ENCODE measurements at regions not wholly inside any gene's neighbourhood (a gene's known extent, or its start where the extent isn't known, plus 50 kb on each side); places are given as distances from the start of the nearest gene placed in this dataset.

GRCh38 chr4:133581996-133582619 lies 433.0 kb downstream of the PCDH10 start:
- Mint-ChIP-seq H3K9me3 (peaks cover 9 to 13% of the 10 kb centered on the region in 2 experiments; a peak in 4 of 5 replicates), H3K4me1 (peaks cover 2 to 5% of the 10 kb centered on the region in 2 experiments; a peak in 3 of 4 replicates), H3K27ac (no peak overlapping the region), H3K27me3 (ENCODE audit: low read depth) (no peaks in the 10 kb centered on the region; the same call in 1 of the 2 replicates), H3K4me3 (no peak overlapping the region), H3K36me3 (ENCODE audit: insufficient read depth in 1 of 3, low read depth in 3 of 3) (peaks cover 3 to 25% (median 13%) of the 10 kb centered on the region in 3 experiments)
- H3K23ac ChIP-seq (ENCODE audit: insufficient read length, low read depth, low read length) = no peak overlapping the region
- no peak overlapping the region for H2BK5ac ChIP-seq (ENCODE audit: insufficient read length, low read length)
- H4K91ac ChIP-seq (ENCODE audit: insufficient read length, low read depth, low read length) = no peak overlapping the region
- DNase-seq = no peak
- WGBS (ENCODE audit: extremely low coverage, insufficient read length, low lambda C conversion rate) = no CpG with 5 or more reads among the region's 2 CpGs
- no peak overlapping the region for H3K4ac ChIP-seq (ENCODE audit: low read depth, low read length)
- H3K23me2 ChIP-seq (ENCODE audit: insufficient read length, low read depth, low read length, poor library complexity, severe bottlenecking) = no peaks in the 10 kb centered on the region
- H2AK5ac ChIP-seq (ENCODE audit: insufficient read length, low read length) = no peak overlapping the region
- no peaks in the 10 kb centered on the region for H3K27me3 ChIP-seq (ENCODE audit: insufficient read depth, low read length)
- H3K27ac ChIP-seq (ENCODE audit: insufficient read length, low read depth, low read length) = no peak overlapping the region
- H3K9ac ChIP-seq (ENCODE audit: extremely low read depth, insufficient read length, low read length) = no peak overlapping the region
- no peak overlapping the region for H2BK12ac ChIP-seq (ENCODE audit: insufficient read length, low read depth, low read length)
- H4K20me1 ChIP-seq (ENCODE audit: control insufficient read depth, insufficient read depth, insufficient read length) = no peaks in the 10 kb centered on the region
- no peaks in the 10 kb centered on the region for H3K4me1 ChIP-seq (ENCODE audit: insufficient read depth, low read length)
- H4K5ac ChIP-seq (ENCODE audit: insufficient read length, low read depth, low read length) = no peak overlapping the region
- no peaks in the 10 kb centered on the region for H3K9me3 ChIP-seq (ENCODE audit: control insufficient read depth, low read depth, low read length)
- no peak overlapping the region for H2BK20ac ChIP-seq (ENCODE audit: low read depth, low read length, poor library complexity, severe bottlenecking)
- H4K8ac ChIP-seq (replicated peaks; ENCODE audit: insufficient read length, low read depth, low read length) = no peak overlapping the region
- no peak overlapping the region for H3K56ac ChIP-seq (ENCODE audit: insufficient read length, low read depth, low read length)
- H3K4me2 ChIP-seq (ENCODE audit: insufficient read depth, insufficient read length, low read length) = no peak overlapping the region
- no peak overlapping the region for H3K18ac ChIP-seq (ENCODE audit: insufficient read length, low read depth, low read length)
- no peak overlapping the region for H2BK120ac ChIP-seq (ENCODE audit: low read depth, low read length, poor library complexity, severe bottlenecking)
- no peak overlapping the region for H2BK15ac ChIP-seq (ENCODE audit: low read depth, low read length)
- no peak for TF ChIP-seq CTCF (conservative IDR thresholded peaks at IDR 0.05)
- no peak overlapping the region for H3K14ac ChIP-seq (ENCODE audit: insufficient read depth, low read length)
- H3T11ph ChIP-seq (ENCODE audit: low read length) = no peak overlapping the region
- no peak overlapping the region for H2AFZ ChIP-seq (ENCODE audit: low read length)
- no peaks in the 10 kb centered on the region; the same call in 1 of the 2 replicates for H3K79me2 ChIP-seq (ENCODE audit: insufficient read depth, low read length)
- H3K79me1 ChIP-seq (ENCODE audit: insufficient read depth, low read depth, low read length, poor library complexity, severe bottlenecking) = no peaks in the 10 kb centered on the region

All from H9 (cell line).